ENCODE measurements at regions not wholly inside any gene's neighbourhood (a gene's known extent, or its start where the extent isn't known, plus 50 kb on each side); places are given as distances from the start of the nearest gene placed in this dataset.

- Histone ChIP-seq H2AFZ (ENCODE audit: low read length) (no peak overlapping the region), H3K9me3 (ENCODE audit: low read depth, low read length) (no peaks in the 10 kb centered on the region), H4K20me1 (ENCODE audit: insufficient read depth, low read length) (no peaks in the 10 kb centered on the region), H3K4me3 (ENCODE audit: insufficient read depth, low read length) (no peak overlapping the region), H3K36me3 (ENCODE audit: insufficient read depth, low read length) (no peaks in the 10 kb centered on the region), H3K79me2 (ENCODE audit: insufficient read depth, low read length) (no peaks in the 10 kb centered on the region), H3K4me1 (ENCODE audit: insufficient read depth, low read length) (no peaks in the 10 kb centered on the region), H3K27ac (ENCODE audit: low read depth, low read length) (no peak overlapping the region), H3K27me3 (ENCODE audit: insufficient read depth, low read length) (no peaks in the 10 kb centered on the region), H3K4me2 (ENCODE audit: insufficient read depth, low read length) (no peak overlapping the region)
- TF ChIP-seq CTCF (IDR thresholded peaks at IDR 0.05; ENCODE audit: extremely low read depth, low read depth, low read length) = no peak
- no peak for DNase-seq (ENCODE audit: insufficient read length, low spot score, missing footprints)
These were observed 227.2 kb downstream of the MRPS30 start for GRCh38 chr5:45035991-45036390.

- H2AFZ ChIP-seq (ENCODE audit: low read length) = no peak overlapping the region
- DNase-seq (ENCODE audit: insufficient read length, low spot score, missing footprints) = no peak
- no peaks in the 10 kb centered on the region for H3K79me2 ChIP-seq (ENCODE audit: insufficient read depth, low read length)
- no peaks in the 10 kb centered on the region for H3K4me1 ChIP-seq (ENCODE audit: insufficient read depth, low read length)
- no peaks in the 10 kb centered on the region for H4K20me1 ChIP-seq (ENCODE audit: insufficient read depth, low read length)
- no peak overlapping the region for H3K4me2 ChIP-seq (ENCODE audit: insufficient read depth, low read length)
- no peaks in the 10 kb centered on the region for H3K27me3 ChIP-seq (ENCODE audit: insufficient read depth, low read length)
- H3K36me3 ChIP-seq (ENCODE audit: insufficient read depth, low read length) = no peaks in the 10 kb centered on the region
- H3K9me3 ChIP-seq (ENCODE audit: low read depth, low read length) = no peaks in the 10 kb centered on the region
- no peak overlapping the region for H3K4me3 ChIP-seq (ENCODE audit: insufficient read depth, low read length)
- H3K27ac ChIP-seq (ENCODE audit: low read depth, low read length) = no peak overlapping the region
- TF ChIP-seq CTCF (IDR thresholded peaks at IDR 0.05; ENCODE audit: extremely low read depth, low read depth, low read length) = no peak
These were observed 229.2 kb downstream of the MRPS30 start for GRCh38 chr5:45037927-45038326.

GRCh38 chr5:45038366-45038987, 229.7 kb downstream of the MRPS30 start:
- Histone ChIP-seq H3K4me3 (ENCODE audit: insufficient read depth, low read length) (no peak overlapping the region), H4K20me1 (ENCODE audit: insufficient read depth, low read length) (no peaks in the 10 kb centered on the region), H3K4me2 (ENCODE audit: insufficient read depth, low read length) (no peak overlapping the region), H3K9me3 (ENCODE audit: low read depth, low read length) (no peaks in the 10 kb centered on the region), H3K27ac (ENCODE audit: low read depth, low read length) (no peak overlapping the region), H3K36me3 (ENCODE audit: insufficient read depth, low read length) (no peaks in the 10 kb centered on the region), H2AFZ (ENCODE audit: low read length) (no peak overlapping the region), H3K79me2 (ENCODE audit: insufficient read depth, low read length) (no peaks in the 10 kb centered on the region), H3K4me1 (ENCODE audit: insufficient read depth, low read length) (no peaks in the 10 kb centered on the region), H3K27me3 (ENCODE audit: insufficient read depth, low read length) (no peaks in the 10 kb centered on the region)
- no peak for DNase-seq (ENCODE audit: insufficient read length, low spot score, missing footprints)
- TF ChIP-seq CTCF (IDR thresholded peaks at IDR 0.05; ENCODE audit: extremely low read depth, low read depth, low read length) = peak; percentile 37

- H3K79me2 ChIP-seq (ENCODE audit: insufficient read depth, low read length) = no peaks in the 10 kb centered on the region
- no peaks in the 10 kb centered on the region for H3K36me3 ChIP-seq (ENCODE audit: insufficient read depth, low read length)
- H3K27me3 ChIP-seq (ENCODE audit: insufficient read depth, low read length) = no peaks in the 10 kb centered on the region
- H3K27ac ChIP-seq (ENCODE audit: low read depth, low read length) = no peak overlapping the region
- no peak overlapping the region for H3K4me3 ChIP-seq (ENCODE audit: insufficient read depth, low read length)
- TF ChIP-seq CTCF (IDR thresholded peaks at IDR 0.05; ENCODE audit: extremely low read depth, low read depth, low read length) = no peak
- H3K4me1 ChIP-seq (ENCODE audit: insufficient read depth, low read length) = no peaks in the 10 kb centered on the region
- DNase-seq (ENCODE audit: insufficient read length, low spot score, missing footprints) = no peak
- no peak overlapping the region for H2AFZ ChIP-seq (ENCODE audit: low read length)
- no peaks in the 10 kb centered on the region for H4K20me1 ChIP-seq (ENCODE audit: insufficient read depth, low read length)
- no peaks in the 10 kb centered on the region for H3K9me3 ChIP-seq (ENCODE audit: low read depth, low read length)
- no peak overlapping the region for H3K4me2 ChIP-seq (ENCODE audit: insufficient read depth, low read length)
These were observed 233.5 kb downstream of the MRPS30 start for GRCh38 chr5:45042283-45042682.
